ENCODE measurements at regions not wholly inside any gene's neighbourhood (a gene's known extent, or its start where the extent isn't known, plus 50 kb on each side); places are given as distances from the start of the nearest gene placed in this dataset.

- H3K4me3 ChIP-seq (ENCODE audit: low read depth, low read length) = no peak overlapping the region
- TF ChIP-seq CTCF (IDR thresholded peaks at IDR 0.05; ENCODE audit: borderline replicate concordance, insufficient read depth, low read depth, low read length) = no peak
Measured at GRCh38 chr13:87100431-87100830, 570.7 kb upstream of the SLITRK5 start.

- no peak overlapping the region for H3K4me3 ChIP-seq (ENCODE audit: low read depth, low read length)
- TF ChIP-seq CTCF (IDR thresholded peaks at IDR 0.05; ENCODE audit: borderline replicate concordance, insufficient read depth, low read depth, low read length) = no peak
Measured at GRCh38 chr13:87107651-87108050, 563.5 kb upstream of the SLITRK5 start.

- H3K4me3 ChIP-seq (ENCODE audit: low read depth, low read length) = no peak overlapping the region
Measured at GRCh38 chr13:87120476-87120875, 550.7 kb upstream of the SLITRK5 start.

GRCh38 chr13:87122551-87122950 is 548.6 kb upstream of the SLITRK5 start:
- no peak overlapping the region for H3K4me3 ChIP-seq (ENCODE audit: low read depth, low read length)
- no peak for TF ChIP-seq CTCF (IDR thresholded peaks at IDR 0.05; ENCODE audit: borderline replicate concordance, insufficient read depth, low read depth, low read length)

More at GRCh38 chr13:87120476-87120875, 550.7 kb upstream of the SLITRK5 start:
- no peak for TF ChIP-seq CTCF (IDR thresholded peaks at IDR 0.05; ENCODE audit: borderline replicate concordance, insufficient read depth, low read depth, low read length)

- no peak for TF ChIP-seq CTCF (IDR thresholded peaks at IDR 0.05; ENCODE audit: borderline replicate concordance, insufficient read depth, low read depth, low read length)
- no peak overlapping the region for H3K4me3 ChIP-seq (ENCODE audit: low read depth, low read length)
Measured at GRCh38 chr13:87123987-87124784, 547.0 kb upstream of the SLITRK5 start.

GRCh38 chr13:87124785-87125074 is 546.4 kb upstream of the SLITRK5 start:
- no peak overlapping the region for H3K4me3 ChIP-seq (ENCODE audit: low read depth, low read length)
- no peak for TF ChIP-seq CTCF (IDR thresholded peaks at IDR 0.05; ENCODE audit: borderline replicate concordance, insufficient read depth, low read depth, low read length)

- H3K4me3 ChIP-seq (ENCODE audit: low read depth, low read length) = no peak overlapping the region
- no peak for TF ChIP-seq CTCF (IDR thresholded peaks at IDR 0.05; ENCODE audit: borderline replicate concordance, insufficient read depth, low read depth, low read length)
Measured at GRCh38 chr13:87128036-87128435, 543.1 kb upstream of the SLITRK5 start.
